GM23248 (cell line): ENCODE measurements at regions not wholly inside any gene's neighbourhood (a gene's known extent, or its start where the extent isn't known, plus 50 kb on each side); places are given as distances from the start of the nearest gene placed in this dataset.

Source experiments
- DNase-seq: peaks from one replicate; pipeline ENCODE4 v3.0.0-alpha.2; 2015
- H2AFZ ChIP-seq: fragments of 200-600 bp; sonication (generic); 2 replicates; pipeline ENCODE4 v1.6.1; 2016; ENCODE audit warnings: antibody characterized with exemption
- H3F3A ChIP-seq: fragments of 200-600 bp; sonication (generic); 2 replicates; pipeline ENCODE4 v1.6.1; 2016; ENCODE audit warnings: mild to moderate bottlenecking, antibody characterized with exemption, mixed run types; ENCODE audit not compliant: insufficient read depth
- H3K27ac ChIP-seq: fragments of 200-600 bp; sonication (generic); 2 replicates; pipeline ENCODE4 v1.5.1; 2016; ENCODE audit warnings: mild to moderate bottlenecking
- H3K27me3 ChIP-seq: fragments of 200-600 bp; sonication (generic); replicated peaks from 2 replicates; pipeline ENCODE4 v1.6.1; 2016; ENCODE audit warnings: mild to moderate bottlenecking; ENCODE audit not compliant: insufficient read depth
- H3K36me3 ChIP-seq: fragments of 200-600 bp; sonication (generic); 2 replicates; pipeline ENCODE4 v1.6.1; 2016; ENCODE audit warnings: low read depth, mild to moderate bottlenecking
- H3K4me1 ChIP-seq: fragments of 200-600 bp; sonication (generic); 2 replicates; pipeline ENCODE4 v1.6.1; 2016; ENCODE audit warnings: mild to moderate bottlenecking; ENCODE audit not compliant: insufficient read depth
- H3K4me2 ChIP-seq: fragments of 200-600 bp; sonication (generic); one replicate; pipeline ENCODE4 v1.6.1; 2016; ENCODE audit warnings: mild to moderate bottlenecking; ENCODE audit not compliant: unreplicated experiment
- H3K4me3 ChIP-seq: fragments of 200-600 bp; sonication (generic); 2 replicates; pipeline ENCODE4 v1.5.1; 2016; ENCODE audit warnings: mild to moderate bottlenecking
- H3K79me2 ChIP-seq: fragments of 200-600 bp; sonication (generic); 2 replicates; pipeline ENCODE4 v1.6.1; 2016; ENCODE audit warnings: mild to moderate bottlenecking; ENCODE audit not compliant: insufficient read depth
- H3K9ac ChIP-seq: fragments of 200-600 bp; sonication (generic); 2 replicates; pipeline ENCODE4 v1.6.1; 2016; ENCODE audit warnings: mild to moderate bottlenecking
- H3K9me2 ChIP-seq: fragments of 200-600 bp; sonication (generic); 2 replicates; pipeline ENCODE4 v1.6.1; 2016; ENCODE audit warnings: mixed run types, mild to moderate bottlenecking, moderate library complexity; ENCODE audit not compliant: insufficient read depth
- H3K9me3 ChIP-seq: fragments of 200-600 bp; sonication (generic); one replicate; pipeline ENCODE4 v1.6.1; 2017; ENCODE audit warnings: low read depth
- H4K20me1 ChIP-seq: fragments of 200-600 bp; sonication (generic); 2 replicates; pipeline ENCODE4 v1.6.0; 2016; ENCODE audit not compliant: insufficient read depth
- EZH2 ChIP-seq: fragments of 200-600 bp; sonication (generic); IDR thresholded peaks from 2 replicates; pipeline ENCODE4 v1.6.1; 2018; ENCODE audit warnings: antibody characterized with exemption, mild to moderate bottlenecking; ENCODE audit not compliant: insufficient read depth, poor library complexity, severe bottlenecking
- EZH2phosphoT487 ChIP-seq: fragments of 200-600 bp; sonication (generic); IDR thresholded peaks from 2 replicates; pipeline ENCODE4 v1.6.1; 2018; ENCODE audit warnings: antibody characterized with exemption, moderate library complexity, mild to moderate bottlenecking, low read depth; ENCODE audit not compliant: insufficient read depth
- WGBS, 2 experiments: methylation state at CpG; one replicate each; pipeline ENCODE4 v1.1.6; 2015 to 2017; ENCODE audit warnings: low lambda C conversion rate in 2 of 2, low coverage in 1 of 2; ENCODE audit errors: missing lambda C conversion rate in 2 of 2; 5-methylcytosine and 5-hydroxymethylcytosine counted together
- in situ Hi-C: fragments of 300-500 bp; cut with MboI; formaldehyde crosslinking; loops from 2 replicates; pipeline ENCODE4 v1.15.0; 2020

DNA sequence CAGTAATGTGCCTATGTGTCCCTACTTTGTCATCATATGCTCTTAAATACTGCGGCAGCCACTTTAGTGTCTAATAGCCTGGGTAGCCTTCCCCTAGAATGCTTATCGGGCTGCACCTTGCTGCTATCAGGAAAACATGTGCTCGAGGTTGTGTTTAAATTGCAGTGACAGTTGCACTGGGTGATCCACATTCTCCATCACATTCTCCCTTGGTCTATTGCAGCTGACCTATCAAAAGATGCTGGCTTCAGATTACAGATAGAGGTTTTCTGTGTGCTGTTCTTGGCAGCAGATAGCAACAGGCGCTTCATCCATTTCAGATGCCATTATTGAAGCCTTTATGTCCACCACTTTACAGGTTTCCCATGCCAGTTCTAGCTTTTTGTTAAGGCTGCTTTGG is 130.1 kb upstream of the MDFIC start:
- Histone ChIP-seq H3K9me3 (no peaks in the 10 kb centered on the region), H2AFZ (no peak overlapping the region), H3F3A (peaks cover 22% of the 10 kb centered on the region), H3K4me2 (no peak overlapping the region), H3K4me3 (no peak overlapping the region), H3K36me3 (no peaks in the 10 kb centered on the region), H3K9me2 (no peaks in the 10 kb centered on the region), H3K9ac (no peak overlapping the region), H3K27me3 (no peaks in the 10 kb centered on the region), H3K4me1 (peaks cover 20% of the 10 kb centered on the region), H3K27ac (no peak overlapping the region), H3K79me2 (no peaks in the 10 kb centered on the region), H4K20me1 (no peaks in the 10 kb centered on the region)
- no peak for TF ChIP-seq EZH2
- no peak for TF ChIP-seq EZH2phosphoT487
- no peak for DNase-seq
- in situ Hi-C loops, result no loop called here
- 88 to 96% methylated on average over 4 of the region's 4 CpGs for WGBS, 2 experiments

DNA sequence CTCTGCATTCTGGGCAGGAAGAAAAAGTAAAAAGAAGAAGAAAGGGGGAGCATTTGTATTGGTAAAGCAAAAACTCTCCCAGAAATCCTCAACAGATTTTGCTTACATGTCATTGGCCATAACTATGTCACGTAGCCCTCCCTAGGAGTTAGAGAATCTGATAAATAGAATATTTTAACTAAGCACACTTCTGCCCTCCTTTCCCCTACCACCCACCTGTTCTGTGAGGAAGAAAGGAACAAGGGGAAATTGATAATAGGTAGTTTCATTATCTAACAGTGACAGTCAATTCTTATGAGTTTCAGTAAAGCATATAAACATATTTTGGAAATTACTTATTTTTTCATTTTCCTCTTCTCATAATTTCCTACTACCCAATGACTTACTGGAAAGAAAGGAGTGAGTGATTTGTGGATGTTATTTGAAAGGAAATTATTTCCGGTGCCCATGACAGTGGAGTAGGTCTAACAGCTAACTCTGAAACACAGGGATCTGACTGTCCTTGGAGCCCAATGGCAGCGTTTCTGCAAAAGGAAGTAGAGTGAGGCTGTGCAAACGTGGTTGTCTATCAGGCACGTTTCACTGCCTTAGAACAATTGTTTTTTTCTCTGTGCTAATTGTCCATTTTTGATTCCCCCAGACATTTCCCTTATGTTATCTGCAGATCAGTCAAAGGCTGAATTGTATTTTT is 128.6 kb upstream of the MDFIC start:
- no peak overlapping the region for H3K9ac ChIP-seq
- H3K9me2 ChIP-seq, result no peaks in the 10 kb centered on the region
- peaks cover 20% of the 10 kb centered on the region for H3K4me1 ChIP-seq
- no peak overlapping the region for H3K27ac ChIP-seq
- no peak for TF ChIP-seq EZH2
- TF ChIP-seq EZH2phosphoT487, result no peak
- H3K4me3 ChIP-seq, result no peak overlapping the region
- DNase-seq, result no peak
- no peaks in the 10 kb centered on the region for H3K79me2 ChIP-seq
- 92 to 97% methylated on average over 5 of the region's 5 CpGs for WGBS, 2 experiments
- no peak overlapping the region for H3K4me2 ChIP-seq
- no peaks in the 10 kb centered on the region for H4K20me1 ChIP-seq
- no peaks in the 10 kb centered on the region for H3K36me3 ChIP-seq
- H3K9me3 ChIP-seq, result no peaks in the 10 kb centered on the region
- H3F3A ChIP-seq, result peaks cover 22% of the 10 kb centered on the region
- no peaks in the 10 kb centered on the region for H3K27me3 ChIP-seq
- in situ Hi-C loops, result no loop called here
- no peak overlapping the region for H2AFZ ChIP-seq

DNA sequence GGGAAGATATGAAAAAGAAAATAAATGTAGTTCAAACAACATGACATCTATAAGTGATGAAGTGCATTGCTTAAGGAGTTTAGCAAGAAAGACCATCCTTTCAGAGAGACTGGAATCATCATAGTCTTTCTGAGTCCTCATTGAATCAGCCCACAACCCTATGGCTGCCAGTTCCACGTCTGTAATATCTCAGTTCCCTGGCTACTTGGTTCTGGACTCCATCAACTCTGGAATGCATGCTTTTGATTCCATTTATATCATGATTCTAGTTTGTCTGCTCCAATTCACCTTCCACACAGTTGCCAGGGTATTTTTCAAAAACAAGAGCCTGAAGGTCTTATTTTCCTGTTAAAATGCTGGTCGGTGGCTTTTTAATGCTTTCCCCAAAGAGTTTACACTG is 126.4 kb upstream of the MDFIC start:
- in situ Hi-C loops, result no loop called here
- no peak for TF ChIP-seq EZH2phosphoT487
- TF ChIP-seq EZH2, result no peak
- Histone ChIP-seq H2AFZ (no peak overlapping the region), H4K20me1 (no peaks in the 10 kb centered on the region), H3K9ac (no peak overlapping the region), H3K36me3 (no peaks in the 10 kb centered on the region), H3K4me1 (peaks cover 5% of the 10 kb centered on the region), H3K79me2 (no peaks in the 10 kb centered on the region), H3K4me2 (no peak overlapping the region), H3F3A (peaks cover 8% of the 10 kb centered on the region; the same call in 1 of the 2 replicates), H3K27ac (no peak overlapping the region), H3K4me3 (no peak overlapping the region), H3K9me2 (no peaks in the 10 kb centered on the region), H3K9me3 (no peaks in the 10 kb centered on the region), H3K27me3 (no peaks in the 10 kb centered on the region)
- DNase-seq, result no peak
- WGBS, 2 experiments, result 44 to 48% methylated on average over 2 of the region's 2 CpGs

DNA sequence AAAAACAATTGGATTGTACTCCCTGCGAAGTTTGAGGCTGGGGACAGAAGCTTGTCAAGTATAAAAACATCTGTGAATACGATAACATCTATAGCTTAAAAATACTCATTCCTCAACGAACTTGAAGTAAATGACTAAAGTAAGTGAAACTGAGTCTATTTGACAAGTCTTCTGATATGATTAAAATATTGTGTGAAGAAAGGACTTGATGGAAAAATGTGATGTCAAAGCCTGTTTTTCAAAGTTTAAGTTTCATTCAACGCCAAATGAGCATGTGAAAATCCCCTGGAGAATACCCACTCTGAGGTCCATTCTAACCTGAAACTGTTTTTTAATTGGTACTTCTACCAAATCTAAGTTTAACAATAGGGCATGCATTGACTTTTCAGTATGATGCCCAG is 122.3 kb upstream of the MDFIC start:
- Histone ChIP-seq H3K27ac (no peak overlapping the region), H3K79me2 (no peaks in the 10 kb centered on the region), H3K9ac (no peak overlapping the region), H3K4me3 (no peak overlapping the region), H2AFZ (no peak overlapping the region), H3K9me3 (no peaks in the 10 kb centered on the region), H3K9me2 (no peaks in the 10 kb centered on the region), H3K27me3 (no peaks in the 10 kb centered on the region), H3K4me2 (no peak overlapping the region), H3F3A (no peaks in the 10 kb centered on the region), H3K4me1 (no peaks in the 10 kb centered on the region), H4K20me1 (no peaks in the 10 kb centered on the region), H3K36me3 (no peaks in the 10 kb centered on the region)
- DNase-seq, result no peak
- TF ChIP-seq EZH2, result no peak
- TF ChIP-seq EZH2phosphoT487, result no peak
- WGBS, 2 experiments, result 80 to 82% methylated on average over 4 of the region's 4 CpGs
- in situ Hi-C loops, result no loop called here
